ENCODE measurements at regions not wholly inside any gene's neighbourhood (a gene's known extent, or its start where the extent isn't known, plus 50 kb on each side); places are given as distances from the start of the nearest gene placed in this dataset.

DNA sequence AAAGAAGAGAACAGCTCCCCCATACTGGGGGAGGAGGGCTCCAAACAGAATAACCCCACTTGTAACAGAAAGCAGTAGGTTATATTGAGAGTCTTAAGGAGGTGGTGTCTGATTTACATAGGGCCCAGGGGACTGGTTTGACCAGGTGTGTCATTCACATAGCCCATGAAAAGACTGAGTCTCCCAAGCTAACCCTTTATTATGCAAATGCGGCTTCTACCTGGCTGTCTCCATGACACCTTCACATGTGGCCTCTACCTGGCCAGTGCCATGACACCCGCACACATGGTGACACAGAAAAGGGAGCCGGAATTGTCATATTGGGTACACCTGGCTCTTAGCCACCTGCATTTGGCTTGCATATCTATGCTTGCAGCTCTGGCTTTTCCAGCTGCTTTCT lies 1057.2 kb upstream of the PIK3C3 start:
- no peak for TF ChIP-seq EZH2 (IDR thresholded peaks at IDR 0.05)
- no peak for TF ChIP-seq EZH2phosphoT487 (IDR thresholded peaks at IDR 0.05)
